ENCODE measurements at regions not wholly inside any gene's neighbourhood (a gene's known extent, or its start where the extent isn't known, plus 50 kb on each side); places are given as distances from the start of the nearest gene placed in this dataset.
"Not testable (repeated sequence)": the region's sequence is repeated elsewhere in the genome, so short reads cannot be mapped to it uniquely, and the experiment has no call there.

- not testable (repeated sequence) for H3K27ac ChIP-seq (ENCODE audit: low read depth, low read length); H3K4me3 ChIP-seq (ENCODE audit: low read depth in 1 of 5, low read length in 5 of 5); H3K4me1 ChIP-seq (ENCODE audit: control insufficient read depth in 5 of 5, insufficient read depth in 5 of 5, low read length in 5 of 5); H3K9me3 ChIP-seq (ENCODE audit: control insufficient read depth in 5 of 5, low read length in 5 of 5); H3K36me3 ChIP-seq (ENCODE audit: control insufficient read depth in 5 of 5, insufficient read depth in 5 of 5, low read length in 5 of 5); H3K27me3 ChIP-seq (ENCODE audit: control insufficient read depth in 5 of 5, insufficient read depth in 4 of 5, low read length in 5 of 5); H3K9ac ChIP-seq (ENCODE audit: low read length in 5 of 5)
Measured at GRCh38 chr17:30663727-30664455, 160.6 kb downstream of the CRLF3 start.

- H3K4me3 ChIP-seq (ENCODE audit: low read depth in 1 of 5, low read length in 5 of 5); H3K4me1 ChIP-seq (ENCODE audit: control insufficient read depth in 5 of 5, insufficient read depth in 5 of 5, low read length in 5 of 5); H3K27me3 ChIP-seq (ENCODE audit: control insufficient read depth in 5 of 5, insufficient read depth in 4 of 5, low read length in 5 of 5); H3K27ac ChIP-seq (ENCODE audit: low read depth, low read length); H3K36me3 ChIP-seq (ENCODE audit: control insufficient read depth in 5 of 5, insufficient read depth in 5 of 5, low read length in 5 of 5); H3K9me3 ChIP-seq (ENCODE audit: control insufficient read depth in 5 of 5, low read length in 5 of 5); H3K9ac ChIP-seq (ENCODE audit: low read length in 5 of 5): not testable (repeated sequence)
Measured at GRCh38 chr17:30657148-30657547, 167.3 kb downstream of the CRLF3 start.

- H3K9ac ChIP-seq (ENCODE audit: low read length in 5 of 5); H3K4me3 ChIP-seq (ENCODE audit: low read depth in 1 of 5, low read length in 5 of 5); H3K4me1 ChIP-seq (ENCODE audit: control insufficient read depth in 5 of 5, insufficient read depth in 5 of 5, low read length in 5 of 5); H3K9me3 ChIP-seq (ENCODE audit: control insufficient read depth in 5 of 5, low read length in 5 of 5); H3K27ac ChIP-seq (ENCODE audit: low read depth, low read length); H3K36me3 ChIP-seq (ENCODE audit: control insufficient read depth in 5 of 5, insufficient read depth in 5 of 5, low read length in 5 of 5); H3K27me3 ChIP-seq (ENCODE audit: control insufficient read depth in 5 of 5, insufficient read depth in 4 of 5, low read length in 5 of 5): not testable (repeated sequence)
Measured at GRCh38 chr17:30653038-30653437, 171.5 kb downstream of the CRLF3 start.

GRCh38 chr17:30650149-30650548 is 172.9 kb downstream of the GOSR1 start:
- H3K27ac ChIP-seq (ENCODE audit: low read depth, low read length); H3K4me1 ChIP-seq (ENCODE audit: control insufficient read depth in 5 of 5, insufficient read depth in 5 of 5, low read length in 5 of 5); H3K27me3 ChIP-seq (ENCODE audit: control insufficient read depth in 5 of 5, insufficient read depth in 4 of 5, low read length in 5 of 5); H3K9ac ChIP-seq (ENCODE audit: low read length in 5 of 5); H3K36me3 ChIP-seq (ENCODE audit: control insufficient read depth in 5 of 5, insufficient read depth in 5 of 5, low read length in 5 of 5); H3K4me3 ChIP-seq (ENCODE audit: low read depth in 1 of 5, low read length in 5 of 5); H3K9me3 ChIP-seq (ENCODE audit: control insufficient read depth in 5 of 5, low read length in 5 of 5): not testable (repeated sequence)

- not testable (repeated sequence) for H3K4me3 ChIP-seq (ENCODE audit: low read depth in 1 of 5, low read length in 5 of 5); H3K4me1 ChIP-seq (ENCODE audit: control insufficient read depth in 5 of 5, insufficient read depth in 5 of 5, low read length in 5 of 5); H3K27ac ChIP-seq (ENCODE audit: low read depth, low read length); H3K9ac ChIP-seq (ENCODE audit: low read length in 5 of 5); H3K27me3 ChIP-seq (ENCODE audit: control insufficient read depth in 5 of 5, insufficient read depth in 4 of 5, low read length in 5 of 5); H3K36me3 ChIP-seq (ENCODE audit: control insufficient read depth in 5 of 5, insufficient read depth in 5 of 5, low read length in 5 of 5); H3K9me3 ChIP-seq (ENCODE audit: control insufficient read depth in 5 of 5, low read length in 5 of 5)
Measured at GRCh38 chr17:30648015-30648620, 170.9 kb downstream of the GOSR1 start.

GRCh38 chr17:30645875-30646274 is 168.7 kb downstream of the GOSR1 start:
- not testable (repeated sequence) for H3K27me3 ChIP-seq (ENCODE audit: control insufficient read depth in 5 of 5, insufficient read depth in 4 of 5, low read length in 5 of 5); H3K4me3 ChIP-seq (ENCODE audit: low read depth in 1 of 5, low read length in 5 of 5); H3K36me3 ChIP-seq (ENCODE audit: control insufficient read depth in 5 of 5, insufficient read depth in 5 of 5, low read length in 5 of 5); H3K27ac ChIP-seq (ENCODE audit: low read depth, low read length); H3K4me1 ChIP-seq (ENCODE audit: control insufficient read depth in 5 of 5, insufficient read depth in 5 of 5, low read length in 5 of 5); H3K9me3 ChIP-seq (ENCODE audit: control insufficient read depth in 5 of 5, low read length in 5 of 5); H3K9ac ChIP-seq (ENCODE audit: low read length in 5 of 5)

GRCh38 chr17:30644713-30645112 is 167.5 kb downstream of the GOSR1 start:
- not testable (repeated sequence) for H3K36me3 ChIP-seq (ENCODE audit: control insufficient read depth in 5 of 5, insufficient read depth in 5 of 5, low read length in 5 of 5); H3K4me1 ChIP-seq (ENCODE audit: control insufficient read depth in 5 of 5, insufficient read depth in 5 of 5, low read length in 5 of 5); H3K9me3 ChIP-seq (ENCODE audit: control insufficient read depth in 5 of 5, low read length in 5 of 5); H3K9ac ChIP-seq (ENCODE audit: low read length in 5 of 5); H3K27ac ChIP-seq (ENCODE audit: low read depth, low read length); H3K27me3 ChIP-seq (ENCODE audit: control insufficient read depth in 5 of 5, insufficient read depth in 4 of 5, low read length in 5 of 5); H3K4me3 ChIP-seq (ENCODE audit: low read depth in 1 of 5, low read length in 5 of 5)

- not testable (repeated sequence) for H3K4me1 ChIP-seq (ENCODE audit: control insufficient read depth in 5 of 5, insufficient read depth in 5 of 5, low read length in 5 of 5); H3K9me3 ChIP-seq (ENCODE audit: control insufficient read depth in 5 of 5, low read length in 5 of 5); H3K27me3 ChIP-seq (ENCODE audit: control insufficient read depth in 5 of 5, insufficient read depth in 4 of 5, low read length in 5 of 5); H3K9ac ChIP-seq (ENCODE audit: low read length in 5 of 5); H3K27ac ChIP-seq (ENCODE audit: low read depth, low read length); H3K4me3 ChIP-seq (ENCODE audit: low read depth in 1 of 5, low read length in 5 of 5); H3K36me3 ChIP-seq (ENCODE audit: control insufficient read depth in 5 of 5, insufficient read depth in 5 of 5, low read length in 5 of 5)
Measured at GRCh38 chr17:30644287-30644686, 167.1 kb downstream of the GOSR1 start.

GRCh38 chr17:30641428-30641827 is 164.2 kb downstream of the GOSR1 start:
- not testable (repeated sequence) for H3K27me3 ChIP-seq (ENCODE audit: control insufficient read depth in 5 of 5, insufficient read depth in 4 of 5, low read length in 5 of 5); H3K4me3 ChIP-seq (ENCODE audit: low read depth in 1 of 5, low read length in 5 of 5); H3K9ac ChIP-seq (ENCODE audit: low read length in 5 of 5); H3K9me3 ChIP-seq (ENCODE audit: control insufficient read depth in 5 of 5, low read length in 5 of 5); H3K27ac ChIP-seq (ENCODE audit: low read depth, low read length); H3K4me1 ChIP-seq (ENCODE audit: control insufficient read depth in 5 of 5, insufficient read depth in 5 of 5, low read length in 5 of 5); H3K36me3 ChIP-seq (ENCODE audit: control insufficient read depth in 5 of 5, insufficient read depth in 5 of 5, low read length in 5 of 5)

GRCh38 chr17:30639391-30639790 is 162.2 kb downstream of the GOSR1 start:
- H3K4me1 ChIP-seq (ENCODE audit: control insufficient read depth in 5 of 5, insufficient read depth in 5 of 5, low read length in 5 of 5); H3K9me3 ChIP-seq (ENCODE audit: control insufficient read depth in 5 of 5, low read length in 5 of 5); H3K9ac ChIP-seq (ENCODE audit: low read length in 5 of 5); H3K27ac ChIP-seq (ENCODE audit: low read depth, low read length); H3K27me3 ChIP-seq (ENCODE audit: control insufficient read depth in 5 of 5, insufficient read depth in 4 of 5, low read length in 5 of 5); H3K36me3 ChIP-seq (ENCODE audit: control insufficient read depth in 5 of 5, insufficient read depth in 5 of 5, low read length in 5 of 5); H3K4me3 ChIP-seq (ENCODE audit: low read depth in 1 of 5, low read length in 5 of 5): not testable (repeated sequence)

GRCh38 chr17:30638968-30639367 is 161.8 kb downstream of the GOSR1 start:
- H3K9ac ChIP-seq (ENCODE audit: low read length in 5 of 5); H3K4me1 ChIP-seq (ENCODE audit: control insufficient read depth in 5 of 5, insufficient read depth in 5 of 5, low read length in 5 of 5); H3K4me3 ChIP-seq (ENCODE audit: low read depth in 1 of 5, low read length in 5 of 5); H3K27ac ChIP-seq (ENCODE audit: low read depth, low read length); H3K36me3 ChIP-seq (ENCODE audit: control insufficient read depth in 5 of 5, insufficient read depth in 5 of 5, low read length in 5 of 5); H3K27me3 ChIP-seq (ENCODE audit: control insufficient read depth in 5 of 5, insufficient read depth in 4 of 5, low read length in 5 of 5); H3K9me3 ChIP-seq (ENCODE audit: control insufficient read depth in 5 of 5, low read length in 5 of 5): not testable (repeated sequence)

Measured in subcutaneous abdominal adipose tissue (tissue), 5 donors.